ENCODE measurements at regions not wholly inside any gene's neighbourhood (a gene's known extent, or its start where the extent isn't known, plus 50 kb on each side); places are given as distances from the start of the nearest gene placed in this dataset.
"Not testable (repeated sequence)": the region's sequence is repeated elsewhere in the genome, so short reads cannot be mapped to it uniquely, and the experiment has no call there.

- no peak for DNase-seq (ENCODE audit: extremely low read depth, insufficient read length)
- no peak for TF ChIP-seq CTCF (IDR thresholded peaks at IDR 0.05; ENCODE audit: insufficient read depth, low read length, poor library complexity, severe bottlenecking)
Observed at GRCh38 chr7:42550706-42551470, 313.9 kb upstream of the GLI3 start.

GRCh38 chr7:42549866-42550485 is 313.0 kb upstream of the GLI3 start:
- H3K36me3 ChIP-seq (ENCODE audit: control insufficient read depth, insufficient read depth, low read length) = no peaks in the 10 kb centered on the region
- H3K4me3 ChIP-seq (replicated peaks; ENCODE audit: low read depth, low read length) = no peak overlapping the region
- TF ChIP-seq CTCF (IDR thresholded peaks at IDR 0.05; ENCODE audit: insufficient read depth, low read length, poor library complexity, severe bottlenecking) = no peak
- no peaks in the 10 kb centered on the region for H3K27me3 ChIP-seq (replicated peaks; ENCODE audit: control insufficient read depth, insufficient read depth, low read length)
- DNase-seq (ENCODE audit: extremely low read depth, insufficient read length) = no peak

More at GRCh38 chr7:42550706-42551470, 313.9 kb upstream of the GLI3 start:
- H3K27me3 ChIP-seq (replicated peaks; ENCODE audit: control insufficient read depth, insufficient read depth, low read length) = no peaks in the 10 kb centered on the region
- H3K36me3 ChIP-seq (ENCODE audit: control insufficient read depth, insufficient read depth, low read length) = no peaks in the 10 kb centered on the region
- H3K4me3 ChIP-seq (replicated peaks; ENCODE audit: low read depth, low read length) = no peak overlapping the region

- Histone ChIP-seq H3K36me3 (ENCODE audit: control insufficient read depth, insufficient read depth, low read length) (no peaks in the 10 kb centered on the region), H3K27me3 (replicated peaks; ENCODE audit: control insufficient read depth, insufficient read depth, low read length) (no peaks in the 10 kb centered on the region), H3K4me3 (replicated peaks; ENCODE audit: low read depth, low read length) (no peak overlapping the region)
- TF ChIP-seq CTCF (IDR thresholded peaks at IDR 0.05; ENCODE audit: insufficient read depth, low read length, poor library complexity, severe bottlenecking) = no peak
- DNase-seq (ENCODE audit: extremely low read depth, insufficient read length) = no peak
Observed at GRCh38 chr7:42548816-42549611, 312.0 kb upstream of the GLI3 start.

- no peak for DNase-seq (ENCODE audit: extremely low read depth, insufficient read length)
- TF ChIP-seq CTCF (IDR thresholded peaks at IDR 0.05; ENCODE audit: insufficient read depth, low read length, poor library complexity, severe bottlenecking) = no peak
- Histone ChIP-seq H3K4me3 (replicated peaks; ENCODE audit: low read depth, low read length) (no peak overlapping the region), H3K36me3 (ENCODE audit: control insufficient read depth, insufficient read depth, low read length) (no peaks in the 10 kb centered on the region), H3K27me3 (replicated peaks; ENCODE audit: control insufficient read depth, insufficient read depth, low read length) (no peaks in the 10 kb centered on the region)
Observed at GRCh38 chr7:42545049-42545724, 308.2 kb upstream of the GLI3 start.

- no peaks in the 10 kb centered on the region for H3K27me3 ChIP-seq (replicated peaks; ENCODE audit: control insufficient read depth, insufficient read depth, low read length)
- no peaks in the 10 kb centered on the region for H3K36me3 ChIP-seq (ENCODE audit: control insufficient read depth, insufficient read depth, low read length)
- DNase-seq (ENCODE audit: extremely low read depth, insufficient read length) = no peak
- no peak overlapping the region for H3K4me3 ChIP-seq (replicated peaks; ENCODE audit: low read depth, low read length)
- no peak for TF ChIP-seq CTCF (IDR thresholded peaks at IDR 0.05; ENCODE audit: insufficient read depth, low read length, poor library complexity, severe bottlenecking)
Observed at GRCh38 chr7:42543953-42544352, 306.9 kb upstream of the GLI3 start.

GRCh38 chr7:42542446-42542845 is 305.4 kb upstream of the GLI3 start:
- not testable (repeated sequence) for H3K27me3 ChIP-seq (replicated peaks; ENCODE audit: control insufficient read depth, insufficient read depth, low read length); H3K36me3 ChIP-seq (ENCODE audit: control insufficient read depth, insufficient read depth, low read length); DNase-seq (ENCODE audit: extremely low read depth, insufficient read length); H3K4me3 ChIP-seq (replicated peaks; ENCODE audit: low read depth, low read length)
